Skeletal muscle satellite cell (primary cell): ENCODE measurements at regions not wholly inside any gene's neighbourhood (a gene's known extent, or its start where the extent isn't known, plus 50 kb on each side); places are given as distances from the start of the nearest gene placed in this dataset.

Source experiments
- H3K27me3 ChIP-seq: 2 replicates; pipeline ENCODE4 v1.7.0; 2013; ENCODE audit warnings: low read length; ENCODE audit not compliant: control insufficient read depth, insufficient read depth
- H3K36me3 ChIP-seq: 2 replicates; pipeline ENCODE4 v1.7.0; 2013; ENCODE audit warnings: mild to moderate bottlenecking, control low read depth, low read length; ENCODE audit not compliant: insufficient read depth
- H3K4me1 ChIP-seq: 2 replicates; pipeline ENCODE4 v1.7.0; 2013; ENCODE audit warnings: low read length; ENCODE audit not compliant: control insufficient read depth, insufficient read depth
- H3K4me2 ChIP-seq: 2 replicates; pipeline ENCODE4 v1.7.0; 2013; ENCODE audit warnings: mild to moderate bottlenecking, low read length
- H3K4me3 ChIP-seq: 2 replicates; pipeline ENCODE4 v1.7.0; 2013; ENCODE audit warnings: low read length
- H3K9ac ChIP-seq: 2 replicates; pipeline ENCODE4 v1.7.0; 2013; ENCODE audit warnings: mild to moderate bottlenecking, low read depth, low read length, moderate library complexity
- H3K9me3 ChIP-seq: replicated peaks from 2 replicates; pipeline ENCODE4 v1.7.0; 2013; ENCODE audit warnings: mild to moderate bottlenecking, control low read depth, low read length

DNA sequence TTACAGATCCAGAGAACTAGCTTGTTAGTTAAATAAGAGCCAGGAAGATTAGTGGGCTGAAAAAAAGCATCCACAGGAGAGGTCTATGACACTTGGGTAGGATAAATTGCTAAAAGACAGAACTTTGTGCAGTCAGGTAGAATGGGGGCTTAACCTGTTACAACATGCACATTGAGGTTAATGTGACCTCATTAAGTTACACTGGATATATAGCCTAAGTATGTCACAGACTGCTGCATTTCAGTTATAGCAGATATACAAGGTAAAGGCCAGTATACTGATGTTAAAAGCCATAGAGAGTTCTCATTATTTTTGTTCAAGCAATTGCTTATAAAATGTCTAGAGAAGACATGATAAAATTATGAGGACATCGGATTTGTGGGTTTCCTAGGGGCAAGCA, 1179.9 kb upstream of the PCDH9 start:
- Histone ChIP-seq H3K4me3 (no peak overlapping the region), H3K9me3 (peaks cover 2% of the 10 kb centered on the region), H3K4me1 (no peaks in the 10 kb centered on the region), H3K36me3 (no peaks in the 10 kb centered on the region), H3K4me2 (no peak overlapping the region), H3K9ac (no peak overlapping the region), H3K27me3 (no peaks in the 10 kb centered on the region)

GRCh38 chr13:68390987-68391386, 1160.9 kb upstream of the PCDH9 start:
- Histone ChIP-seq H3K9ac (no peak overlapping the region), H3K4me3 (no peak overlapping the region), H3K27me3 (no peaks in the 10 kb centered on the region), H3K9me3 (peaks cover 4% of the 10 kb centered on the region), H3K36me3 (no peaks in the 10 kb centered on the region), H3K4me1 (no peaks in the 10 kb centered on the region), H3K4me2 (no peak overlapping the region)

- no peaks in the 10 kb centered on the region for H3K27me3 ChIP-seq
- H3K9ac ChIP-seq: no peak overlapping the region
- no peak overlapping the region for H3K4me2 ChIP-seq
- H3K36me3 ChIP-seq: no peaks in the 10 kb centered on the region
- H3K4me3 ChIP-seq: no peak overlapping the region
- no peaks in the 10 kb centered on the region for H3K4me1 ChIP-seq
- H3K9me3 ChIP-seq: peaks cover 4% of the 10 kb centered on the region
These were observed 1156.7 kb upstream of the PCDH9 start for GRCh38 chr13:68386808-68387207.

GRCh38 chr13:68380041-68380973, 1150.2 kb upstream of the PCDH9 start:
- Histone ChIP-seq H3K36me3 (no peaks in the 10 kb centered on the region), H3K27me3 (no peaks in the 10 kb centered on the region), H3K4me2 (no peak overlapping the region), H3K4me3 (no peak overlapping the region), H3K9me3 (peaks cover 3% of the 10 kb centered on the region), H3K4me1 (no peaks in the 10 kb centered on the region), H3K9ac (no peak overlapping the region)

- Histone ChIP-seq H3K9me3 (peaks cover 3% of the 10 kb centered on the region), H3K9ac (no peak overlapping the region), H3K4me1 (no peaks in the 10 kb centered on the region), H3K27me3 (no peaks in the 10 kb centered on the region), H3K4me2 (no peak overlapping the region), H3K4me3 (no peak overlapping the region), H3K36me3 (no peaks in the 10 kb centered on the region)
These were observed 1148.2 kb upstream of the PCDH9 start for GRCh38 chr13:68378294-68378693.

- H3K4me3 ChIP-seq: no peak overlapping the region
These were observed 1144.9 kb upstream of the PCDH9 start for GRCh38 chr13:68375004-68375403.

GRCh38 chr13:68369739-68370138, 1139.6 kb upstream of the PCDH9 start:
- Histone ChIP-seq H3K4me2 (no peak overlapping the region), H3K36me3 (no peaks in the 10 kb centered on the region), H3K4me1 (no peaks in the 10 kb centered on the region), H3K27me3 (no peaks in the 10 kb centered on the region), H3K9ac (no peak overlapping the region), H3K9me3 (peaks cover 11% of the 10 kb centered on the region), H3K4me3 (no peak overlapping the region)

More at GRCh38 chr13:68375004-68375403, 1144.9 kb upstream of the PCDH9 start:
- H3K36me3 ChIP-seq: no peaks in the 10 kb centered on the region
- H3K9me3 ChIP-seq: peaks cover 6% of the 10 kb centered on the region
- no peak overlapping the region for H3K4me2 ChIP-seq
- no peaks in the 10 kb centered on the region for H3K27me3 ChIP-seq
- no peak overlapping the region for H3K9ac ChIP-seq
- H3K4me1 ChIP-seq: no peaks in the 10 kb centered on the region

- Histone ChIP-seq H3K4me1 (no peaks in the 10 kb centered on the region), H3K9me3 (peaks cover 11% of the 10 kb centered on the region), H3K4me2 (no peak overlapping the region), H3K9ac (no peak overlapping the region), H3K27me3 (no peaks in the 10 kb centered on the region), H3K36me3 (no peaks in the 10 kb centered on the region), H3K4me3 (no peak overlapping the region)
These were observed 1138.8 kb upstream of the PCDH9 start for GRCh38 chr13:68368922-68369321.

DNA sequence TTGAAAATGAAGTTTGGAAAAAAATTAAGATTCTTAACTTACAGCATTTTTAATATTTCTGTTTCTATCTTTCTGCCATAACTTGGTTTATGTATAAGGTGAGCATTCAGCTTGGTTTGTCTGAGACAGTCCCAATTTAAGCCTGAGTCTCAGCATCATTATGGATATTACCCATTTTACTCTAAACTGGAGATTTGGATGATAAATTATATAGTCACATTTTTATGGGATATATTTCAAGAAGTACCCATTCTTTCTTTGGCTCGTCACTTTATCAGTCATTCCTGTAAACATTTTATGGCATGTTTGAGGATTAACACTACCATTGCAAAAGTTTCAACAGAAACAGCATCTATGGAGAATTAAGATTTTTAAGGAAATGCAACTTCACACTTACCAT, 1129.0 kb upstream of the PCDH9 start:
- H3K4me3 ChIP-seq: no peak overlapping the region
- no peak overlapping the region for H3K9ac ChIP-seq
- no peaks in the 10 kb centered on the region for H3K36me3 ChIP-seq
- H3K27me3 ChIP-seq: no peaks in the 10 kb centered on the region
- H3K9me3 ChIP-seq: no peaks in the 10 kb centered on the region
- no peak overlapping the region for H3K4me2 ChIP-seq
- no peaks in the 10 kb centered on the region for H3K4me1 ChIP-seq

GRCh38 chr13:68358294-68358705, 1128.2 kb upstream of the PCDH9 start:
- no peaks in the 10 kb centered on the region for H3K9me3 ChIP-seq
- H3K27me3 ChIP-seq: no peaks in the 10 kb centered on the region
- no peaks in the 10 kb centered on the region for H3K36me3 ChIP-seq
- H3K4me1 ChIP-seq: no peaks in the 10 kb centered on the region
- H3K4me2 ChIP-seq: no peak overlapping the region
- no peak overlapping the region for H3K9ac ChIP-seq
- H3K4me3 ChIP-seq: no peak overlapping the region

- H3K4me2 ChIP-seq: no peak overlapping the region
- H3K27me3 ChIP-seq: no peaks in the 10 kb centered on the region
- H3K4me3 ChIP-seq: no peak overlapping the region
- no peaks in the 10 kb centered on the region for H3K4me1 ChIP-seq
- no peak overlapping the region for H3K9ac ChIP-seq
- no peaks in the 10 kb centered on the region for H3K36me3 ChIP-seq
- no peaks in the 10 kb centered on the region for H3K9me3 ChIP-seq
These were observed 1120.4 kb upstream of the PCDH9 start for GRCh38 chr13:68350554-68350953.

DNA sequence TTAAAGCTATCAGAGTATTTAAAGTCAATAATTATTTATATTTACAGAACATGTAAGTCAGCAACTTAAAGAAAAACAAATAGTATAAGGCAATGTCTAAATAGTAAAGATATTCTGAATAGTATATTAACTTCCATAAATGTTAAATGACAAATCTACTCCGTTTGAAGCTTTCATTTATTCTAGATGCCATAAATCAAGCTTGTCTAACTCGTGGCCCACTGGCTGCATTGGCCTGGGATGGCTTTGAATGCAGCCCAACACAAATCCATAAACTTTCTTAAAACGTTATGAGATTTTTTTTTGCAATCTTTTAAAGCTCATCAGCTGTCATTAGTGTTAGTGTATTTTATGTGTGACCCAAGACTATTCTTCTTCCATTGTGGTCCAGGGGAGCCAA, 1117.1 kb upstream of the PCDH9 start:
- no peak overlapping the region for H3K4me2 ChIP-seq
- H3K4me1 ChIP-seq: no peaks in the 10 kb centered on the region
- no peaks in the 10 kb centered on the region for H3K9me3 ChIP-seq
- no peak overlapping the region for H3K9ac ChIP-seq
- no peaks in the 10 kb centered on the region for H3K27me3 ChIP-seq
- no peaks in the 10 kb centered on the region for H3K36me3 ChIP-seq
- H3K4me3 ChIP-seq: no peak overlapping the region
